Fibroblast of villous mesenchyme (primary cell): ENCODE measurements at regions not wholly inside any gene's neighbourhood (a gene's known extent, or its start where the extent isn't known, plus 50 kb on each side); places are given as distances from the start of the nearest gene placed in this dataset.

Experiments
- DNase-seq: peaks from one replicate; pipeline ENCODE4 v3.0.0-alpha.2; 2010; ENCODE audit warnings: low read depth
- H3K4me3 ChIP-seq: 2 replicates; pipeline ENCODE4 v1.5.1; 2011; ENCODE audit warnings: low read depth, mild to moderate bottlenecking, low read length
- TF ChIP-seq, protein P1 (sequence below): IDR thresholded peaks from 2 replicates; pipeline ENCODE4 v1.5.1; 2012; ENCODE audit warnings: low read depth, mild to moderate bottlenecking, low read length; ENCODE audit not compliant: insufficient read depth

DNA sequence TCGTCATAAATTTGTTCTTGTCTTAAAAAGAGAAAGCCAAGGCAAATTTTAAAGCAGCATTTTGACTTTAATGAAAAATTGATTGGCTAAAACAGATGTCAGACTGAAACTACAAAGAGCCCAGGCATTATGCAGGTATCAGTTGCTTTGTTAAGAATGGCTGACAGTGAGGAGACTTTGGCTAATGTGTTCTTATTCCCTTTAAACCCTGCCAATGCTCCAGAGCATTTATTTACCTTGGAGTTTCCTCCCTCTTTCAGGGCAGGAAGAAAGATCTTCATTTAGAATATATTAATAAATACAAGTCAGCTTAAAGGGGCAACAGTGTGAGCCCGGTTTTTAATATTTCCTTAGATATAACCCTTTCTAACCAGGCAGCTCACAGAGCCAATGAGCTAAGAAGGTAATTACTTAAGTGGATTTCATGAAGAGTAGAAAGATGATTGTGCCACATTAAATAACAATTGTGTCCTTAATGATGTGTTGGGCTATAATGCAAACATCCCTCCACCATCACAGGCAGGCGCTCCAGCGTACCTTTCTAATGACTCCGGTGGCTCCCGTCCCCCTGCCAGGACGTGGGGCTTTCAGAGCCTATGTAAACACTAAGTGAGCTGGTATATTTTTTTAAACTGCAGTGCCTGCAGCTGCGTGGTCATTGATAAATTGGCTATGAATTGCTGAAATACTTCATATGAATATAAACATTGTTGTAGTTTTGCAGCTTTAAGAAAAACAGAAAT is 349.4 kb upstream of the POU3F3 start:
- no peak for DNase-seq
- no peak overlapping the region for H3K4me3 ChIP-seq
- TF ChIP-seq, protein P1, sequence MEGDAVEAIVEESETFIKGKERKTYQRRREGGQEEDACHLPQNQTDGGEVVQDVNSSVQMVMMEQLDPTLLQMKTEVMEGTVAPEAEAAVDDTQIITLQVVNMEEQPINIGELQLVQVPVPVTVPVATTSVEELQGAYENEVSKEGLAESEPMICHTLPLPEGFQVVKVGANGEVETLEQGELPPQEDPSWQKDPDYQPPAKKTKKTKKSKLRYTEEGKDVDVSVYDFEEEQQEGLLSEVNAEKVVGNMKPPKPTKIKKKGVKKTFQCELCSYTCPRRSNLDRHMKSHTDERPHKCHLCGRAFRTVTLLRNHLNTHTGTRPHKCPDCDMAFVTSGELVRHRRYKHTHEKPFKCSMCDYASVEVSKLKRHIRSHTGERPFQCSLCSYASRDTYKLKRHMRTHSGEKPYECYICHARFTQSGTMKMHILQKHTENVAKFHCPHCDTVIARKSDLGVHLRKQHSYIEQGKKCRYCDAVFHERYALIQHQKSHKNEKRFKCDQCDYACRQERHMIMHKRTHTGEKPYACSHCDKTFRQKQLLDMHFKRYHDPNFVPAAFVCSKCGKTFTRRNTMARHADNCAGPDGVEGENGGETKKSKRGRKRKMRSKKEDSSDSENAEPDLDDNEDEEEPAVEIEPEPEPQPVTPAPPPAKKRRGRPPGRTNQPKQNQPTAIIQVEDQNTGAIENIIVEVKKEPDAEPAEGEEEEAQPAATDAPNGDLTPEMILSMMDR, result no peak

DNA sequence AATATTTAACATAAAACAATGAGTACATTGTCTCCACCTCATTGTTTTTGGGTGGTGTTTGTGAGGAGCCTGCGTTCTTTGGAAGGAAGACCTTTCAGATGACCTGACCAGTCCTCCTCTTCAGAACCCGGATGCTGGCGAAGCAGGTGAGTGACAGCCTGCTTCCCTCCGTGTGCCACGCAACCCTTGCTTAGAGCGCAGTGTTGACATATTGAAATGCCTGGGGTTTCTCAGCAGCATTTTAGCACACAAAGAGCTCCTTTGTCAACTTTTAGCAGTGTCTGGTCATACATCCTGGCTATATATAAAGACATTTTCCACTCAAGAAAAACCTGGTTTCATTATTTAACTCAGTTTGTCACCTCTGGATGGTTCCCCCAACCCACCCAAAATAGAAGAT is 335.7 kb upstream of the POU3F3 start:
- TF ChIP-seq, protein P1, result no peak
- no peak for DNase-seq
- H3K4me3 ChIP-seq, result no peak overlapping the region

DNA sequence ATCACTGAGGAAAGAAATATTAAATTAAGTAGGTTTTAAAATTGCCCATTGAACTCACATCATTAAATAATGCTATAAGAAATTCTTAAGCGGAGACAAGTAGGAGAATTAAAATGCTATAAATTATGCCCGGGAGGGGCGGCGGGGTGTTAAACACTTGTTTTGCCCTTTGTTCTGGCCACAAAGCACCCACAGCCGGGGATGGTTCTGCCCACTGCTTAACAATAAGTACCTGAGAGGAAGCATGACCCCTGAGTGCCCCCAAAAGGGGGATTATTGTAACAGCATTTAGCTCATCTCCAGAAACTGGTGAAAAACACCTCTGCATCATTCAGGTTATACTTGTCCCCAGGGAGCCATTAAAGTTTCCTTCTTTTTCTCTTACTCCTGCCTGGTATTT is 332.7 kb upstream of the POU3F3 start:
- no peak for DNase-seq
- TF ChIP-seq, protein P1, result no peak
- no peak overlapping the region for H3K4me3 ChIP-seq

DNA sequence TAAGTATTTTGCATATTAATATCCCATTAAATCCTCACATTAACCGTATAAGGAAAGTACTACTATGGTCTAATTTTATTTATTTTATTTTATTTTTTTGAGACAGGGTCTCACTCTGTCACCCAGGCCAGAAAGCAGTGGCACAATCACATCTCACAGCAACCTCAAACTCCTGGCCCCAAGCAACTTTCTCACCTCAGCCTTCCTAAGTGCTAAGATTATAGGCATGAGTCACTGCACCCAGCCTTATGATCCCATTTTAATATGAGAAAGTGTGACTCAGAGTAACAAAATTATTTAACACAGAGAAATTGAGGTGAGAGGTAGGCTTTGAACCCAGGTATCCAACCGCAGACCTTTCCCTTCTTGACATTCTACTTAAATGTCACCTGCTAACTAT is 330.0 kb upstream of the POU3F3 start:
- H3K4me3 ChIP-seq, result no peak overlapping the region
- TF ChIP-seq, protein P1, result no peak
- DNase-seq, result no peak

DNA sequence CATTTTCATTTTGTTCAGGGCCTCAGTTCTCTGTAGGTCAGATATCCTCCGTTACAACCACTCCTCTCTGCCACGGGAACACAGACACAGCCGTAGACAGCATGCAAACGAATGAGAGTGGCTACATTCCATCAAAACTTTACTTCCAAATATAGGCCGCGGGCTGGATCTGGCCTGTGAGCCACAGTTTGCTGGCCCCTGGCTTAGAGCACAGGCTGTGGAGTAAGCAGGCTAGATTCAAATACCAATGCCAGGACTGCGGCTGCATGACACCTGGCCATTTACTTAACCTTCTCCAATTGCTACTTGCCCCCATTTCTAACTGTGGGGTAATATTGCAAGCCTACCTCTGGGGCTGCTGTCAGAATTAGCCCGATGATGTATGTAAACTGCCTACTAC is 325.8 kb upstream of the POU3F3 start:
- TF ChIP-seq, protein P1, result no peak
- no peak overlapping the region for H3K4me3 ChIP-seq
- no peak for DNase-seq

DNA sequence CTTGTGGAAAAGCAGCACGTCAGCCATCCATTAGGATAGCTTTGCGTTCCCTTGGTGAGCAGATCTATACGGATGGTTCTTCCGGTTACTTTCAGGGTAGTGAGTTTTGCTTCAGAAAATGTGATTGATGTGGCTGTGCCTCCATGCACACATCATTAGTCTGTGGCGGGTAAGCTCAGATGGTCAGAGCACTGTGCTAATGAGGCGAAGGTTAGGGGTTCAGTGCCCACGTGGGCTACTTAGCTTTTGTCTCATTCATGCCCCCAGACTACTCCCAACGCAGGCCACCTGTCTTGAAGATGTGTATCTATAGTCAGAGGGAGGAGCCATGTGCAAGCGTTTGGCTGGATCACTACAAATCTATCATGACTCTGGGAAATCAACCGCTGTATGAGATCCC is 322.8 kb upstream of the POU3F3 start:
- DNase-seq, result no peak
- H3K4me3 ChIP-seq, result no peak overlapping the region
- TF ChIP-seq, protein P1, result no peak

DNA sequence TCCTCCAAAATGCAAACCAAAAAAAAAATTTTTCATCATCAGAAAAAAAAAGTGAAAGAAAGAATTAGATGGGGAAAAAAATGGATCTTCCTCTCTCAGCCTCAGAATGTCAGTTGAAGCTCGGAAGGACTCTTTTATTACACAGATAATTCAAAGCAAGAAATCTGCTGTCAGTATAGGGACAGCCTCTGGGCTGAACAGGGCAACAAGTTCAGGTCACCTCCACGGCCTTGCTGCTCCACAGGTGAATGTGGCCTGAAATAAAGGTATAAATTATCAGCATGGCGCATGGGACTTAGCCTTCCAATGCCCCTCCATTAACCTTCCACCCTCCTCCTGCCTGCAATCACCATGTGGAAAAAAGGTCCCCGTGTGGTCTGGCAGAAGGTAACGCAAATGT is 316.8 kb upstream of the POU3F3 start:
- TF ChIP-seq, protein P1, result no peak
- no peak for DNase-seq
- H3K4me3 ChIP-seq, result no peak overlapping the region
